Chondrocyte (in vitro differentiated cells): ENCODE measurements at regions not wholly inside any gene's neighbourhood (a gene's known extent, or its start where the extent isn't known, plus 50 kb on each side); places are given as distances from the start of the nearest gene placed in this dataset.

Source experiments
- DNase-seq: peaks from one replicate; pipeline ENCODE4 v3.0.0; 2021; ENCODE audit warnings: mixed read lengths, low spot score
- H3K27ac Mint-ChIP-seq: one replicate; pipeline ENCODE4 v1.8.0; 2021; ENCODE audit warnings: mild to moderate bottlenecking, moderate library complexity, mixed read lengths; ENCODE audit not compliant: unreplicated experiment
- H3K27me3 Mint-ChIP-seq: 2 replicates; pipeline ENCODE4 v1.8.0; 2021; ENCODE audit warnings: low read depth, mixed read lengths
- H3K36me3 Mint-ChIP-seq: 2 replicates; pipeline ENCODE4 v1.8.0; 2021; ENCODE audit warnings: low read depth, mixed read lengths
- H3K4me1 Mint-ChIP-seq: 2 replicates; pipeline ENCODE4 v1.8.0; 2021; ENCODE audit warnings: low read depth, mild to moderate bottlenecking, mixed read lengths
- H3K4me3 Mint-ChIP-seq: one replicate; pipeline ENCODE4 v1.8.0; 2021; ENCODE audit warnings: mild to moderate bottlenecking, moderate library complexity, mixed read lengths; ENCODE audit not compliant: unreplicated experiment
- H3K9me3 Mint-ChIP-seq: 2 replicates; pipeline ENCODE4 v1.8.0; 2021; ENCODE audit warnings: low read depth, mixed read lengths
- CTCF ChIP-seq: fragments of 200-600 bp; sonication (generic); IDR thresholded peaks from 2 replicates; pipeline ENCODE4 v1.5.0; 2021; ENCODE audit warnings: antibody characterized with exemption, mild to moderate bottlenecking, moderate library complexity

DNA sequence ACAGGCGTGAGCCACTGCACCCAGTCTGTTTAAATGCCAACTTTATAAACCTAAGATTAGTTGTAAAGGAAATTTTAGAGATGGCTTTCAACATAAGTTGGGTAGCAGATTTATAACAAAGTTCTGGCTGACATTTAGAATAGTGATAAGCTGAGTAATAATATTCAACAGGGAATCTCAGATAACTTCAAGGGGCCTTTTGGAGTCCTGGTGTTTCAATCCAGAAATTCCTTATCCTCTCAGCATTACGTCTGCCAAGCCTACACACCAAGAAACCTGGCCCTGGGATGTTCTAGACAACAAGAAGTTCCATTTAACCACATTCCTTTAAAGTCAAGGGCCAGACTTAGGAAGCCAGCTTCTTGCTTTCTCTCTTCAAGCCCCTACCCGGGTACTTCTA, 59.5 kb upstream of the DYRK2 start:
- H3K4me3 Mint-ChIP-seq = no peak overlapping the region
- H3K36me3 Mint-ChIP-seq = no peaks in the 10 kb centered on the region
- peaks cover 3% of the 10 kb centered on the region for H3K4me1 Mint-ChIP-seq
- H3K27me3 Mint-ChIP-seq = peaks cover 3% of the 10 kb centered on the region
- DNase-seq = no peak
- no peak overlapping the region for H3K27ac Mint-ChIP-seq
- no peak for TF ChIP-seq CTCF
- no peaks in the 10 kb centered on the region for H3K9me3 Mint-ChIP-seq

DNA sequence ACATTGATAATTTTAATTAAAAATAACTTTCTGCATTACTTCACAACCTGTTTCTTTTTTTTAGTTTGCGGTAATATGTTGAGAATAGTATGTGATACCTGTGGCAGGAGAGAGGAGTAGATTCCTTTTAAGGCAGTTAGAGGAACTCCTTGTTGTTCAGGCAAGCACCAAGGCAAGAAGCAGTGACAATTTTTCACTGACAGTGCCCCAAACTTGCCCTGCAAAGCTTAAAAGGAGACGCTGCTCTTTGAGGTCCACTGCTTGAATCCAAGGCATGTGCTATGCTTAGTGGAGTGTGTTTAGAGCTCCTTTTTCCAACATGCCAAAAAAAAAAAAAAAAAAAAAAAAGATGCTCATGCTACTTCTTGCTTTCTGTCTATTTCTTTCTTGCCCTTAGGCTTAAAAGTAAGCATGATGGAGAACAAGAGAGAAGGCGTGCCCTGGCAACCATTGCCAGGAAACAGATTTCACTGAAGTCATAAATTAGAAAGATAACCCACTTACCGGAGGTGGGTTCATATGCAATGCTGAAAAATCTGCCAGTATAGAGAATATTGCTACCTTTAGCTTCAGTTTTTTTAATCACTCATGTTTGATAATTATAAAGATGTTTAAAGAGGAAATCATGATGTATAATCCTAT, 58.3 kb upstream of the DYRK2 start:
- Mint-ChIP-seq H3K4me3 (no peak overlapping the region), H3K27ac (no peak overlapping the region)
- DNase-seq = no peak

DNA sequence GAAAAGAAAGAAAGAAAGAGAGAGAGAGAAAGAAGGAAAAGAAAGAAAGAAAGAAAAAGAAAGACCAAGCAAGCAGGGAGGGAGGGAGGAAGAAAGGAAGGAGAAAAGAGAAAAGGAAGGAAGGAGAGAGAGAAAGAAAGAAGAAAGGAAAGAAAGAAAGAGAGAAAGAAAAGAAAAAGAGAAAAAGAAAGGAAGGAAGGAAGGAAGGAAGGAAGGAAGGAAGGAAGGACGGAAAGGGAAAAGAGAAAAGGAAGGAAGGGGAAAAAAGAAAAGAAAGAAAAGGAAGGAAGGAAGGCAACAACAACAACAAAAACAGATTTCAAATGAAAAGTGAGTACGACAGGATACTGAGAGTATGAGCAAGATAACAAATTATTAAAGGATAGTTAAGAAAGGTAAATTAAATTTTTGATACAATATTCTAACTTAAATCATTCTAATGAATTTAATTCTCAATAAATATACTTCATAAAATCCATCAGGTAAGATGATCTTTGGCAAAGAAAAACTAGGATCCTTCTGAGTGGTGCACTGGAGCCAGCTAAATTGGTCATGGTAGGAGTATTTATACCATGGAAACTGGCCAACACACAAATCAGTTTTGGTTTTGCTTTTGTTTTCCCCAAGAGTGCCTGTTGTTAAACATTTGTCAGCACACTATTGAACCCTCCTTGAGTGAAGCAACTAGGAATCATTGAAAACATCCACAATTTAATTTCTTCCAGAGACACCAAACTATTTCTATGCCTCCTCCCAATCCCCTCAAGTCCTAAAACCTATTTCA, 56.1 kb upstream of the DYRK2 start:
- Mint-ChIP-seq H3K27ac (no peak overlapping the region), H3K4me1 (peaks cover 3% of the 10 kb centered on the region), H3K4me3 (no peak overlapping the region), H3K27me3 (peaks cover 3% of the 10 kb centered on the region), H3K9me3 (no peaks in the 10 kb centered on the region), H3K36me3 (no peaks in the 10 kb centered on the region)
- DNase-seq = no peak
- TF ChIP-seq CTCF = no peak

More for the DNA sequence above, 58.3 kb upstream of the DYRK2 start:
- no peaks in the 10 kb centered on the region for H3K9me3 Mint-ChIP-seq
- peaks cover 3% of the 10 kb centered on the region for H3K4me1 Mint-ChIP-seq
- H3K36me3 Mint-ChIP-seq = no peaks in the 10 kb centered on the region
- H3K27me3 Mint-ChIP-seq = peaks cover 3% of the 10 kb centered on the region
- no peak for TF ChIP-seq CTCF

GRCh38 chr12:67593041-67593440, 55.5 kb upstream of the DYRK2 start:
- peaks cover 3% of the 10 kb centered on the region for H3K27me3 Mint-ChIP-seq
- no peaks in the 10 kb centered on the region for H3K36me3 Mint-ChIP-seq
- no peak overlapping the region for H3K27ac Mint-ChIP-seq
- no peaks in the 10 kb centered on the region for H3K9me3 Mint-ChIP-seq
- H3K4me1 Mint-ChIP-seq = peaks cover 3% of the 10 kb centered on the region
- TF ChIP-seq CTCF = no peak
- H3K4me3 Mint-ChIP-seq = no peak overlapping the region
- no peak for DNase-seq

DNA sequence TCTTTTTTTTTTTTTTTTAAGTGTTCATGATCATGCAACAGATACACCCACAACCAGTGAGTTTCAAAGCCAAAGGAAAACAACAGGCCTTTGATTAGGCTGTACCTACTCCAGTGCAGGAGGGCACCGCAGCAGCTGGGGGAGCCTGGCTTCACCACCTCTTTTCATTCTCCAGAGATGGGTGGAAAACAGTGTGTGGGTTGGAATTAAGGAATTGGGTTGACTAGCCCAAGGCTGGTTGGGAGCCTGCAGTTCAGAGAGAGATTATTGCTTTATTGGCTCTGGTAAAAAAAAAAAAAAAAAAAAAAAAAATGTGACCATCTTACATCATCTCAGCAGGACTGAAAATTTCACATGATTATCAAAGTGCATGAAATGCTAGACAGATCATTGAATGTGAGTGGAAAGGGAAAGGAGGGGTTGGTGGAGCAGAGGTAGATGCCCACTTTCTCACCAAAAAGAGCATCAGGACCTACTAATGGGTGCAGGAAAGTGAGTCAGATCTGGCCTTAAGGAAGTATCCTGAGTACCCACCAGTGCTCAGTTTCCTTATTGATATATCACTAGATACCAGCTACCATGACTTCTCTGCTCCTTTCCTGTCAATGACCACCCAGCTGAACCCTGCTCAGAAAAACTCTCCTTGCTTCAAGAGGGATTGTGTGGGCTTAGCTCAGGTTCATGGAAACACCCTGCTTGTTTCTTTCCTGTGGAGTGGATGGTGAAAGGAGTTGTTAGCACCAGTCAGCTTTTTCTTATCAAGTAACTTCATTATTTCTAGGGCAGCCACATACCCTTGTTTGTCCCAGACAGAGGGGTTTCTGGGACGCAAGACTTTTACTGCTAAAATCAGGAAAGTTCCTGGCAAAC, 54.8 kb upstream of the DYRK2 start:
- Mint-ChIP-seq H3K4me1 (peaks cover 3% of the 10 kb centered on the region), H3K27ac (no peak overlapping the region), H3K9me3 (no peaks in the 10 kb centered on the region), H3K27me3 (peaks cover 3% of the 10 kb centered on the region), H3K4me3 (no peak overlapping the region), H3K36me3 (no peaks in the 10 kb centered on the region)
- TF ChIP-seq CTCF = no peak
- DNase-seq = no peak
